Ascending aorta (tissue), 2 donors: ENCODE measurements at regions not wholly inside any gene's neighbourhood (a gene's known extent, or its start where the extent isn't known, plus 50 kb on each side); places are given as distances from the start of the nearest gene placed in this dataset.

ENCODE experiments used
- DNase-seq, 2 donors: peaks; one replicate each; pipeline ENCODE4 v3.0.0-alpha.2; 2019; ENCODE audit warnings: low spot score in 2 of 2
- H3K27ac ChIP-seq, 2 donors: fragments of 200-600 bp; sonication (generic); one replicate each; pipeline ENCODE4 v1.5.1; 2016 to 2017; ENCODE audit warnings: mild to moderate bottlenecking in 1 of 2
- H3K27me3 ChIP-seq: fragments of 200-600 bp; sonication (generic); one replicate; pipeline ENCODE4 v1.5.1; 2017
- H3K36me3 ChIP-seq, 2 donors: fragments of 200-600 bp; sonication (generic); one replicate each; pipeline ENCODE4 v1.5.1; 2016
- H3K4me1 ChIP-seq, 2 donors: fragments of 200-600 bp; sonication (generic); one replicate each; pipeline ENCODE4 v1.5.1; 2016 to 2017; ENCODE audit warnings: mild to moderate bottlenecking in 1 of 2
- H3K4me3 ChIP-seq, 2 donors: fragments of 200-600 bp; sonication (generic); one replicate each; pipeline ENCODE4 v1.5.1; 2016 to 2017; ENCODE audit warnings: mild to moderate bottlenecking in 1 of 2
- H3K9me3 ChIP-seq, 2 donors: fragments of 200-600 bp; sonication (generic); one replicate each; pipeline ENCODE4 v1.5.1; 2016
- intact Hi-C: fragments of 100-400 bp; cut with DNase I; formaldehyde crosslinking; loops from one replicate; pipeline ENCODE4 v1.15.1; 2023
- TF ChIP-seq, protein P1 (sequence below), 3 experiments: fragments of 200-600 bp in 2 of 3; fragments of 450-650 bp in 1 of 3; sonication (generic) in 2 of 3; IDR thresholded peaks; one replicate each; pipeline ENCODE4 v1.5.1; 2016 to 2019; ENCODE audit warnings: antibody characterized with exemption in 3 of 3, mild to moderate bottlenecking in 1 of 3, moderate library complexity in 1 of 3

DNA sequence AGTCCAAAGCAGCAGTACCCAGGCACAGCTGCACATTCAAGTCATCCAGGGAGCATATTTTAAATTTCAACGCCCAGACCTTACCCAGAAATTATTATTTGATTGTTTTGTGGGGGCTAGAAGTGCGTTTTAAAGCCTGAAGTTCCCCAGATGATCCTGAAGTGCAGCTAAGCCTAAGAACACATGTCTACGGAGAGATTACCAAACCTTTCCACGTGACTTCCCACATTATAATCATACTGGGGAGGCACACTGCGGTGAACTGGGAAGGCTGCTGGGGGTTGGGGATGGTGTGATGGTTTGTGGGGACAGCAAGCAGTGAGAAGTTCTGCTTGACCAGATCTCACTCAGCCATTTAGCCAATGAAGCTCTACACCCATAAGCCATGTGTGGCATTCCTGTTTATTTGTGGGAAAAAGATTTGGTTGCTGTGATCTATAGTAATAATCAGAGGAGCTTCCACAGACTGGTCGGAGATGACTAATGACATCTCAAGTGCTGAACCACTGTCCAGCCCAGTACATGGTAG lies 93.4 kb upstream of the CDH6 start:
- Histone ChIP-seq H3K27ac (no peak overlapping the region), H3K9me3 (no peaks in the 10 kb centered on the region), H3K4me1 (peaks cover 0 to 10% of the 10 kb centered on the region in 2 donors), H3K36me3 (no peaks in the 10 kb centered on the region), H3K4me3 (no peak overlapping the region), H3K27me3 (no peaks in the 10 kb centered on the region)
- intact Hi-C loops, result no loop called here
- DNase-seq, result no peak
- TF ChIP-seq, protein P1, sequence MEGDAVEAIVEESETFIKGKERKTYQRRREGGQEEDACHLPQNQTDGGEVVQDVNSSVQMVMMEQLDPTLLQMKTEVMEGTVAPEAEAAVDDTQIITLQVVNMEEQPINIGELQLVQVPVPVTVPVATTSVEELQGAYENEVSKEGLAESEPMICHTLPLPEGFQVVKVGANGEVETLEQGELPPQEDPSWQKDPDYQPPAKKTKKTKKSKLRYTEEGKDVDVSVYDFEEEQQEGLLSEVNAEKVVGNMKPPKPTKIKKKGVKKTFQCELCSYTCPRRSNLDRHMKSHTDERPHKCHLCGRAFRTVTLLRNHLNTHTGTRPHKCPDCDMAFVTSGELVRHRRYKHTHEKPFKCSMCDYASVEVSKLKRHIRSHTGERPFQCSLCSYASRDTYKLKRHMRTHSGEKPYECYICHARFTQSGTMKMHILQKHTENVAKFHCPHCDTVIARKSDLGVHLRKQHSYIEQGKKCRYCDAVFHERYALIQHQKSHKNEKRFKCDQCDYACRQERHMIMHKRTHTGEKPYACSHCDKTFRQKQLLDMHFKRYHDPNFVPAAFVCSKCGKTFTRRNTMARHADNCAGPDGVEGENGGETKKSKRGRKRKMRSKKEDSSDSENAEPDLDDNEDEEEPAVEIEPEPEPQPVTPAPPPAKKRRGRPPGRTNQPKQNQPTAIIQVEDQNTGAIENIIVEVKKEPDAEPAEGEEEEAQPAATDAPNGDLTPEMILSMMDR (IDR thresholded peaks at IDR 0.05), result no peak

DNA sequence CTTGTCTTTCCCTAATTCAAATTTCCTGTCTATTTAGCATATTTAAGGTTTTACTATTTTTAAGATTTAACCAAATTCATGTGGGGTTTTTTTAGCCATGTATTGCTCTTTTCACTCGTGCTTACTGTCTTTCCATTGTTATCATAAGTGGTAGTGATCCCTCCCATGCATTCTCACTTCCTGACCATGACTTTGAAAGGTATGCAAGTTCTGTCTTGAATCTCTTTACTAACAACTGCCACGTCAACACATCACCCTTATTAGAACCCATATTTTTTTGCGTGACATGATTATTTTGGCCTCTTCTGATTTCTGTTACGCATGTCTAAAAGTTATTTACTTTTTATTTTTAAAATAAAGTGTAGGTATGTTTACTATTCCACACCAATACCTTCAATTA lies 94.7 kb upstream of the CDH6 start:
- Histone ChIP-seq H3K4me1 (peaks cover 0 to 9% of the 10 kb centered on the region in 2 donors), H3K4me3 (no peak overlapping the region), H3K9me3 (no peaks in the 10 kb centered on the region), H3K36me3 (no peaks in the 10 kb centered on the region), H3K27ac (no peak overlapping the region), H3K27me3 (no peaks in the 10 kb centered on the region)
- intact Hi-C loops, result no loop called here
- DNase-seq, result no peak
- TF ChIP-seq, protein P1 (IDR thresholded peaks at IDR 0.05), result no peak

DNA sequence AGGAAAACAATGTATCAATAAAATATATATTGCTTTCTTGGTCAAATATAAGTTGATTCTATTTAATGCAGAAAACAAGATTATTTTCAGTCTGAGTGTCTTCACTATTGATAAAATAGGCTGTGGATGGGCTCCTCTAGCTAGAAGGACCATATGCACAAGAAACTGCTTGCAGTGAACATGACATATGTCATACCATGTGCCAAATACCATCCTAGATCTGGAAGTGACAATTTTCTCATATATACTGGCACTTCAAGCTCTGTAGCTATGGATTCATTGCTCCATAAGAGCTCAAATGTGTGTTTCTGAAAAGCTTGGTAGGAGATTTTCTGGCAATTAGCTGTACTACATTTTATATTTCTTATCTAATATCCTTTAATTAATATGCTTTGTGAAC lies 95.6 kb upstream of the CDH6 start:
- TF ChIP-seq, protein P1 (IDR thresholded peaks at IDR 0.05), result no peak
- Histone ChIP-seq H3K4me1 (peaks cover 0 to 9% of the 10 kb centered on the region in 2 donors), H3K4me3 (no peak overlapping the region), H3K27me3 (no peaks in the 10 kb centered on the region), H3K36me3 (no peaks in the 10 kb centered on the region), H3K9me3 (no peaks in the 10 kb centered on the region), H3K27ac (no peak overlapping the region)
- intact Hi-C loops, result no loop called here
- no peak for DNase-seq

DNA sequence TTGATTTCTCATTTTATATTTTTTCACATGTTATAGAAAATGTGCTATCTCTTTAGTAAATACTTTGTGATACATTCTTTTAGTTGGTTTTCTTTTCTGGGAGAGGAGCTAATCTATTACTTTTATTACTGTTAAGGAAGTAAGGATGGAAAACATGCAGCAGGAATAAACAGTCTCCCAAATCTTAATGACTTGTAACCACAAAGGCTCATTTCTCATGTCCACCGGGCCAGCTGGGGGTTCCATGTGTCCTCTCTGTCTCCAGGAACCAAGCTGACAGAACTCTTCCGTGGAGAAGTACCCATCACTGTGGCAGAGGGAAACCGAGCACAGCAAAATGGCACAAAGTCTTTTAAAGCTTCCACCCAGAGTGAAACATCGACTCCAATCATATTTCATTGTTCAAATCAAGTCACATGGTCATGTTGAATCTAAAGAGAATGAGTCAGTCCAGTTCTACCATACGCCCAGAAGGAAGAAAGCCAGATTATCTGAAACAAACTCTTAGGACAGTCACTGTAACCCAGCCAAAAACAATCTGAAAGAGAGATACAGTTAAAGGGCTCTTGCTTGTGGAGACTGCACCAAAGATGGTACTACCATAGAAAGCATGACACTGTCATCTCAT lies 97.1 kb upstream of the CDH6 start:
- no peaks in the 10 kb centered on the region for H3K36me3 ChIP-seq
- TF ChIP-seq, protein P1 (IDR thresholded peaks at IDR 0.05), result no peak
- no peak for DNase-seq
- intact Hi-C loops, result no loop called here
- H3K4me1 ChIP-seq, result peaks cover 0 to 12% of the 10 kb centered on the region in 2 donors
- H3K9me3 ChIP-seq, result no peaks in the 10 kb centered on the region
- H3K27ac ChIP-seq, result peak overlapping the region; percentile 32 to 52
- H3K27me3 ChIP-seq, result no peaks in the 10 kb centered on the region
- H3K4me3 ChIP-seq, result no peak overlapping the region

DNA sequence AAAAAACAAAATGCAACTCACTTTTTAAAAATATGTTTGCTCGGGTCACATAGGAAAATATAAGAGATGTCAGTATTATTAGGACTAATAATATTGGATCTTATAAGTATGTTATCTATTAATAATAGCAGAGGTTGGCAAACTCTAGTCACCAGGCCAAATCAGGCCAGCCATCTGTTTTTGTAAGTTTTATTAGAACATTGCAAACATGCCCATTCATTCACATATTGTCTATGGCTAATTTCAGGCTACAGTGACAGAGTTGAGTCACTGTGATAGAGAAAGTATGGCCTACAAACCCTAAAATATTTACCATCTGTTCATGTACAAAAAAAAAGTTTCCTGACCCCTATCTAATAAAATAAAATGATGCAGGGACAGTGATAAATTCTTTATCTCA lies 97.7 kb upstream of the CDH6 start:
- TF ChIP-seq, protein P1 (IDR thresholded peaks at IDR 0.05), result no peak
- Histone ChIP-seq H3K36me3 (no peaks in the 10 kb centered on the region), H3K27ac (peak overlapping the region in 1 of 2 donors; percentile 32), H3K9me3 (no peaks in the 10 kb centered on the region), H3K4me3 (no peak overlapping the region), H3K27me3 (no peaks in the 10 kb centered on the region), H3K4me1 (peaks cover 0 to 12% of the 10 kb centered on the region in 2 donors)
- no peak for DNase-seq
- intact Hi-C loops, result no loop called here
